Esophagus (tissue), 2 donors: ENCODE measurements at regions not wholly inside any gene's neighbourhood (a gene's known extent, or its start where the extent isn't known, plus 50 kb on each side); places are given as distances from the start of the nearest gene placed in this dataset.

ENCODE experiments used
- H3K27ac ChIP-seq, 2 donors: one replicate each; pipeline ENCODE4 v1.5.1; 2013; ENCODE audit warnings: low read depth in 2 of 2, mild to moderate bottlenecking in 2 of 2, inconsistent platforms in 1 of 2, low read length in 1 of 2, moderate library complexity in 1 of 2
- H3K27me3 ChIP-seq, 2 donors: one replicate each; pipeline ENCODE4 v1.6.1; 2013; ENCODE audit warnings: low read length in 2 of 2, control low read depth in 1 of 2, mild to moderate bottlenecking in 1 of 2; ENCODE audit not compliant: insufficient read depth in 2 of 2, control insufficient read depth in 1 of 2
- H3K36me3 ChIP-seq, 2 donors: one replicate each; pipeline ENCODE4 v1.6.1; 2013; ENCODE audit warnings: low read length in 1 of 2; ENCODE audit not compliant: control insufficient read depth in 2 of 2, insufficient read depth in 2 of 2
- H3K4me1 ChIP-seq, 2 donors: one replicate each; pipeline ENCODE4 v1.6.1; 2013; ENCODE audit warnings: low read length in 1 of 2; ENCODE audit not compliant: control insufficient read depth in 2 of 2, insufficient read depth in 2 of 2
- H3K4me3 ChIP-seq, 2 donors: one replicate each; pipeline ENCODE4 v1.5.1; 2013; ENCODE audit warnings: low read length in 2 of 2, mild to moderate bottlenecking in 2 of 2, low read depth in 1 of 2, moderate library complexity in 1 of 2
- H3K9me3 ChIP-seq, 2 donors: one replicate each; pipeline ENCODE4 v1.6.1; 2013; ENCODE audit warnings: mild to moderate bottlenecking in 2 of 2, low read depth in 1 of 2, low read length in 1 of 2, moderate library complexity in 1 of 2; ENCODE audit not compliant: control insufficient read depth in 2 of 2, insufficient read depth in 1 of 2
- WGBS, 2 donors: extraction: QIAGEN DNeasy Blood & Tissue Kit; methylation state at CpG; one replicate each; pipeline ENCODE4 v1.1.7; 2013; 5-methylcytosine and 5-hydroxymethylcytosine counted together
- donor health status: healthy with polysubstance abuse.
- donor health status: Bipolar disorder and iron deficiency.

- Histone ChIP-seq H3K27ac (no peak overlapping the region), H3K36me3 (no peaks in the 10 kb centered on the region), H3K9me3 (no peaks in the 10 kb centered on the region), H3K4me3 (no peak overlapping the region), H3K27me3 (no peaks in the 10 kb centered on the region), H3K4me1 (no peaks in the 10 kb centered on the region)
- 59 to 72% methylated on average over 5 of the region's 5 CpGs for WGBS, 2 donors
Observed at GRCh38 chr11:111082664-111083063, 162.9 kb upstream of the POU2AF2 start.

GRCh38 chr11:111081021-111081511, 164.5 kb upstream of the POU2AF2 start:
- WGBS, 2 donors, result 64 to 67% methylated on average over 3 of the region's 3 CpGs
- H3K4me3 ChIP-seq, result no peak overlapping the region
- no peaks in the 10 kb centered on the region for H3K27me3 ChIP-seq
- no peak overlapping the region for H3K27ac ChIP-seq
- H3K4me1 ChIP-seq, result no peaks in the 10 kb centered on the region
- no peaks in the 10 kb centered on the region for H3K9me3 ChIP-seq
- no peaks in the 10 kb centered on the region for H3K36me3 ChIP-seq

- no peak overlapping the region for H3K27ac ChIP-seq
- WGBS, 2 donors, result 56 to 63% methylated on average over 3 of the region's 3 CpGs
- H3K27me3 ChIP-seq, result no peaks in the 10 kb centered on the region
- H3K36me3 ChIP-seq, result no peaks in the 10 kb centered on the region
- no peaks in the 10 kb centered on the region for H3K4me1 ChIP-seq
- no peak overlapping the region for H3K4me3 ChIP-seq
- no peaks in the 10 kb centered on the region for H3K9me3 ChIP-seq
Observed at GRCh38 chr11:111077530-111078322, 167.8 kb upstream of the POU2AF2 start.

GRCh38 chr11:111069066-111069465, 176.5 kb upstream of the POU2AF2 start:
- Histone ChIP-seq H3K27me3 (peaks cover 0 to 2% of the 10 kb centered on the region in 2 donors), H3K27ac (no peak overlapping the region), H3K4me1 (no peaks in the 10 kb centered on the region), H3K36me3 (no peaks in the 10 kb centered on the region), H3K9me3 (no peaks in the 10 kb centered on the region), H3K4me3 (no peak overlapping the region)
- WGBS, 2 donors, result 18 to 24% methylated on average over 1 of the region's 1 CpG

- H3K4me1 ChIP-seq, result peaks cover 0 to 2% of the 10 kb centered on the region in 2 donors
- no peaks in the 10 kb centered on the region for H3K36me3 ChIP-seq
- peaks cover 0 to 2% of the 10 kb centered on the region in 2 donors for H3K27me3 ChIP-seq
- H3K4me3 ChIP-seq, result no peak overlapping the region
- 84 to 88% methylated on average over 1 of the region's 1 CpG for WGBS, 2 donors
- no peaks in the 10 kb centered on the region for H3K9me3 ChIP-seq
- no peak overlapping the region for H3K27ac ChIP-seq
Observed at GRCh38 chr11:111067994-111068393, 177.5 kb upstream of the POU2AF2 start.

- Histone ChIP-seq H3K27ac (no peak overlapping the region), H3K36me3 (no peaks in the 10 kb centered on the region), H3K4me3 (no peak overlapping the region), H3K9me3 (no peaks in the 10 kb centered on the region), H3K27me3 (peaks cover 0 to 2% of the 10 kb centered on the region in 2 donors), H3K4me1 (peaks cover 0 to 2% of the 10 kb centered on the region in 2 donors)
- 49 to 57% methylated on average over 2 of the region's 2 CpGs for WGBS, 2 donors
Observed at GRCh38 chr11:111066846-111067245, 178.7 kb upstream of the POU2AF2 start.

- no peak overlapping the region for H3K27ac ChIP-seq
- H3K4me3 ChIP-seq, result no peak overlapping the region
- peaks cover 0 to 2% of the 10 kb centered on the region in 2 donors for H3K27me3 ChIP-seq
- 37 to 38% methylated on average over 6 of the region's 6 CpGs for WGBS, 2 donors
- H3K4me1 ChIP-seq, result peaks cover 0 to 2% of the 10 kb centered on the region in 2 donors
- no peaks in the 10 kb centered on the region for H3K9me3 ChIP-seq
- no peaks in the 10 kb centered on the region for H3K36me3 ChIP-seq
Observed at GRCh38 chr11:111063726-111064517, 181.6 kb upstream of the POU2AF2 start.

- H3K27ac ChIP-seq, result no peak overlapping the region
- WGBS, 2 donors, result 86 to 89% methylated on average over 3 of the region's 3 CpGs
- no peaks in the 10 kb centered on the region for H3K9me3 ChIP-seq
Observed at GRCh38 chr11:111062420-111062819, 183.1 kb upstream of the POU2AF2 start.

GRCh38 chr11:111059726-111060125, 185.8 kb upstream of the POU2AF2 start:
- H3K9me3 ChIP-seq, result peaks cover 0 to 2% of the 10 kb centered on the region in 2 donors
- H3K36me3 ChIP-seq, result no peaks in the 10 kb centered on the region
- H3K27ac ChIP-seq, result no peak overlapping the region
- H3K4me1 ChIP-seq, result peaks cover 0 to 2% of the 10 kb centered on the region in 2 donors
- H3K27me3 ChIP-seq, result no peaks in the 10 kb centered on the region
- no peak overlapping the region for H3K4me3 ChIP-seq

More at GRCh38 chr11:111062420-111062819, 183.1 kb upstream of the POU2AF2 start:
- Histone ChIP-seq H3K36me3 (no peaks in the 10 kb centered on the region), H3K4me1 (peaks cover 0 to 2% of the 10 kb centered on the region in 2 donors), H3K27me3 (peaks cover 0 to 2% of the 10 kb centered on the region in 2 donors), H3K4me3 (no peak overlapping the region)
